GM19023 (cell line): ENCODE measurements at regions not wholly inside any gene's neighbourhood (a gene's known extent, or its start where the extent isn't known, plus 50 kb on each side); places are given as distances from the start of the nearest gene placed in this dataset.

ENCODE experiments used
- ATAC-seq: cut with Tn5 transposase; IDR thresholded peaks from one replicate; pipeline ENCODE4 v1.9.1; 2021; ENCODE audit warnings: mild to moderate bottlenecking, moderate library complexity; ENCODE audit not compliant: unreplicated experiment

DNA sequence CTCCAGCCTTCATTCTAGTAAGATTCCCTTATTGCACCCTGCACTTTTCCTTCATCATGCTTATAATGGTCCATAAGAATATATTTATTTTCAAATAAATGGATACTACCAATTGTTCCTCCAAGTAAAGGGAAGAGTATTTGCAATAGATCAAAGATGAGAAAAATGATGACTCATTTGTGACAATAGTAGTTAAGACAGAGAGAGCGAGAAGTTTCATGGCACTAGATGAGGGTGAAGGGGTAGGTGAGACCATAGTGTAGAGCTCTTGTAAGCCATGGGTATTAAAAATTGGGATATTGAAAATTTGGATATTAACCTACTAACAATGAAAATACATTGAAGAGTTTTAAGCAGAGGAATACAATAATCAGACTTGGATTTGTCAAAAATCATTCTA lies 404.6 kb downstream of the EFNA5 start:
- ATAC-seq, result no peak

DNA sequence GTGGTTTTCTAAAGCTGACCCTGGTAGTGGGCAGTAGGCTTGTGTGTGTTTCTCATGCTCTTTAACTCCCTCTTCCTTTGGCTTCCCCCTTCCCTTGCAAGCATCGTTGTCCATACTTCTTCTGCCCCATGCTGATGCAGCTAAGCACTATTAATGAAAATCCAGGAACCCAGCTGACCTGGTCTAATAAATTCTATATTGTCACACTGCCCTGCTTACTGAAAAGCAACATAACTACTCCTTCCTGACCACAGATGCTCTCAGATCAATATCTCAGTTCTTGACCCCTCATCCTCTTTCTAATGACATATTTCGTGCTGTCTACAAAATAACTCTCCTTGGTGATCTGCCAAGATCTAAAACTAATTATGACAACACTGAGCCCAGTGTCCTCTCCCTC lies 405.5 kb downstream of the EFNA5 start:
- no peak for ATAC-seq

DNA sequence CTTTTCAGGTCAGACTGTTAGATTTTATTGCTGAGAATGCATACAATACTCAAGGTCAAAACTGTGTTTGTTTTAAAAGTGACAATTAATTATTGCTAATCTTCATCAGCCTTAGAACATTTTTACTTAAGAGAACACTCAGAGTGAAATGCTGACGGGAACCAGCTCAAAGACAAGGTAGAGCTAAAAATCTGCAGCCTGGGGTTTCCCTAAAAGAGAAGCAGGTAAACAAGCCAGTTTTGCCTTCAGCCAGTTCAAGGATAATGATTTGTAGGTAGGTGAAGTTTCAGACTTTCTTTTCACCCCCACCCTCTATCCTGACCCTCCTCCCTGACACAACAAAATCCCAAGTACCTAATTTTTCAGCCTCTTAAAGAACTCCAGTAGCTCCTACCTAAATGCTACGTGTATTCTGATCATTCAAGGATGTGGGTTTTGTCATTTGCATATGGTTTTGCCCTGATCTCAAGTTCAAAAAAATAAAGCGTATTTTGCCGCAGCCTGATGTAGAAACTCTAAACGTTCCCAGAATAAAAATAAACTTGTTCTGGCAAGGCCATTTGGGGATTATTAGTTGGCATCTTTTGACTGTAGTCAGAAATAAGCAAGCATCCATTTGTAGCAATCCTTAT lies 407.2 kb downstream of the EFNA5 start:
- ATAC-seq, result peak; percentile 56

DNA sequence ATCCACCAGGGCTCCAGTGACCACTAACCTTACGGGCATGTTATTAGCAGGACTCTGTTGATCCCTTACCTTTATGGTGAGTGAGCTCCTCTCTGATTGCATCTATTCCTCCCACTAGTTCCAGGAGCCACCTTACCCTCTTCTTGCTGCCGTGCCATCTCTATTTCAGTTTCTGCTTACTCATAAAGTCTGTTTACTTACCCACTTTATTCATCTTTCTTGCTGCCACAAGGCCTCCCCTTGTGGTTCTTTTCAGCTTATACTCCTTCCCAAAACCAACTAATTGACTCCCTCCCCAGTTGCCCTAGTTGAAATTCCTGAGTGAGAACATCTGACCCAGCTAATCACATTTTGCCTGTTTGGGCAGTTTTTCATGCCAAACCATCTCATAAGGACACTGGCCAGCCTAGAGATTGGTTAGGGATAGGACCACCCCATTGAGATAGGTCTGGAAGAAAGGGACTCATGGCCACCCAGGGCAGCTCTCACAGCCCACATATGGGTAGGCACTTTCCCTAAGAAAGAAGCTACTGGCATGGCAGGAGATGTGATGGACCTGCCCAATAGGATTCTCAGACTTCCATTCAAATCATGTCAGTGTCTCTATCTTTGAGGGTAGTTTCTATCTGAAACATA lies 412.7 kb downstream of the EFNA5 start:
- no peak for ATAC-seq

DNA sequence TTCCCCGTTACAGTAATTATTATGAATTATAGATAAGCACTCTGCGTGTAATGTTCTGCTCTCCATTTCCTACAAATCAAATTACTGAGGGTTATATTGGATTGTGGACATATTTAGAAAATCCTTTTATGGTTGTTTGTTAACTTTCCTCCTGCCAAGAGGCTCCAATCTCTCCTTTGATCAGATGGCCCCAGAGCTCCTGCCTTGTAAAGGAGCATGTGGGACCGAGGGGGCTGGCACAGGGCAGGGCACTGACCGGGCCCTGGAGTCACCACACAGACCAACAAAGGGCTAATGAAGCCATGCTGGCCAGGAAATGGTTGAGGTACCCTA lies 415.9 kb downstream of the EFNA5 start:
- ATAC-seq, result no peak

DNA sequence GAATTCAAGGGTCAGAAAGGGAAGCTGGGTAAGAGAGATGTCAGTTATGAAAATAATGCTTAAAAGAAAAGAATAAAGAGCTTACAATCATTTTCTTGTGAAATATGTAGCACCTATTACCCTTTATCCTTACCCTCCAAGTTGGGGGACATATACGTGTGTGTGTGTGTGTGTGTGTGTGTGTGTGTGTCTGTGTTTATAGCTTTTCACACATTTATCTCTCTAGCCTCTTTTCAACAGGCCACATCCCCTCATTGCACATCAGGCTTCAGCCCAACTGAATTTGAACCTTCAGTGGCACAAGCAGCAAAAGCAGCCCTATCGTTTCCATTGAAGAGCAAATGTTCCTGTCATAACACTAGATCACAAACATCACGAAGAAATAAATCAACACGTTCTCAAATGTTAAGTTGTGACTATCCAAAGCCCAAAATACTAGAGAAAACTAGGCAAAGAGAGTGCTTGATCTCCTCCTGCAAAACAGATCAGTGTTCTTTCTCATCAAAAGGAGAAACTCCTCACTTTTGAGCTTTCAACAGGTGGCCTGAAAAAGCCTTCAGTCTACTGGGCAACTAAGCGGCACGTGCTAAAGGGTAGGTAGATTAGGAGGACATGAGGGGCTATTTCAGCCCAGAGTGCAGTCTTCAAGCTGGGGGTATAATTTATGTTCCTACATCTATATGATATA lies 416.4 kb downstream of the EFNA5 start:
- ATAC-seq, result no peak

DNA sequence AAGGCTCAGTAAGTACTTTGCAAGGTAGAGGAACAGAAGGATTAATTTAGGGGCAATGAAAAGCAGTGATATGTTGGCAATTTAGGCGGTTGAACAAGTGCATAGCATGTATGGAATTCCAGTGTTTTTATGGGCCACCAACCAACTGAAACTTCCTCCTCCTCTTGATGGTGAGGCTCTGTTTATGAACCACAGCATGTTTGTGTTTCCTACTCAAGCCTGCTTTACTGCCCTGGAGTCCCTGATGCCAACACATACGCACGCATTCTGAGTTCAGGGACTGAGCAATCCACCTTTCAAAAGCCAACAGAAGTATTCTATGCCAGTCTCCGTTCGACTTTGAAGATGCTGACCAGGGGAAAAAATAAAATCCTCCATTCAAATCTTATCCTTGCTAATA lies 417.5 kb downstream of the EFNA5 start:
- ATAC-seq, result no peak

DNA sequence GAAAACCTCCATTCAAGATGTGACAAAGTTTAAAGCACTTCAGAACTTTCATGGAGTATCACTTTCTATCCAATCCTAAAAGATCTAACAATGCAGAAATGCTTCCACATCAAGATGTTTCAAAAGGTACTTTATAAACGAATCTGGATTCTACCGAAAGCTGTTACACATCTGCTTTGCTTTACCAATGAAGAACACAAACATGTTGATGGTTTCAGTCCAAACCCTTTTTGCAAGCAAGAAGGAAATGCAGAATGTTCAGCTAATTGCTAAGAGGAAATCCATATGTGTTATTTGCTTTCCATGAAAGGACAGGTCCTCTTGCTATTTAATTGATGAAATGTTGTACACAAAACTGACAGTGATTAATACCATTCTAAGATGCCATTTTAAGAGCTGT lies 419.6 kb downstream of the EFNA5 start:
- ATAC-seq, result no peak

DNA sequence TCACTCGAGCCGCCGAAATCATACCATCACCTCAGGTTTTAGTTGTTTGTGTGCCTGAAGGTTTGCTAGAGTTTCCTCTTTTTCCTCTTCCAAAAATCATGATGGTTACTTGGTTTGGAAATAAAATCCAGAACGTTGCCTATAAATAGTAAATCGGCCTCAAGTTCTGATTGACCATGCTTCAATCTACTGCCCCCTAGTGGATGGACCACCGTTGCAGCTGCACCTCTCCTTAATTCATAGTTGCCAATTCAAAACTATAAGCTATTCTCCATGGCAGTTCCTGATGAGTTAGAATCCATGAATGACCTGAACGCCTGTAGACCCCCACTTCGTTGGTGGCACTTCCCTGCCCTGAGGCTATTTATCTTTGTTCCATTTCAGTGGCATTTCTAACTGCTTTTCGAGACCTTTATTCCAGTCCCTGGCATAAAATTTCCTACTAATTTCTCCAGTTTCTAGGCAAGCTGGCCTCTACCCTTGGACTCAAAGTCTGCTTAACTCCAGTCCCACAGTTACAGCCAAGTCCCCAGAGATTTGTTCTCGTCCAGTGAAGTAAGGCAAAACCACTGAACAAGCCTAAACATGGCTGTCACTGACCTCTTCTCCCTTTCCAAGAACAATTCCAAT lies 422.6 kb downstream of the EFNA5 start:
- ATAC-seq, result no peak

DNA sequence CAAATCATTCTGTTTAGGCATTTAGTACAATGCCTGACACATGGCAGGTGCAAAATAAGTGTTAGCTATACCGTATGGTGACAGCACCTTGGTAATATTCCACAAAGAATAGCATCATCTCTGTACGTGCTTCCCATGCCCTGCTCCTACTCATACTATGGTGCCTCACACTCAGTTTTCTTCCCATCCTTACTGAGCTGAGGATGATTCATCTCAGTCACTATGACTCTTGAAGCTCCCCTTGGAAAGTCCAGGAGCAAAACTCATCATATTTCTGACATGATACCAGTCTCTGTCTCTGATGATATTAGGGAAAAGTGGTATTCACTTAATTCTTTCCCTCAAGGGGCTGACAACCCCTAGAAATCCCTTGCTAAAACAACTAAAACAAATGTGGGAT lies 423.3 kb downstream of the EFNA5 start:
- ATAC-seq, result no peak

DNA sequence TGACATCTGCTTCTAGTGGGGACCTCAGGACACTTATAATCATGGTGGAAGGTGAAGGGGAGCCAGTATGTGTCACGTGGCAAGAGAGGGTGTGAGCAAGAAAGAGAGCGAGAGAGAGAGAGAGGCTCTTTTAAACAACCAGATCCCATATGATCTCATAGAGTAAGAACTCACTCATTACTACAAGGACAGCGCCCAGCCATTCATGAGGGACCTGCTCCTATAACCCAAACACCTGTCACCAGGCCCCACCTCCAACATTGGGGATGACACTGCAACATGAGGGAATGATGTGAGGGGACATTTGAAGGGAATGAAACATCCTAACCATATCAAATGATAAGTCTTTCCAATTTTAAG lies 427.5 kb downstream of the EFNA5 start:
- ATAC-seq, result no peak

DNA sequence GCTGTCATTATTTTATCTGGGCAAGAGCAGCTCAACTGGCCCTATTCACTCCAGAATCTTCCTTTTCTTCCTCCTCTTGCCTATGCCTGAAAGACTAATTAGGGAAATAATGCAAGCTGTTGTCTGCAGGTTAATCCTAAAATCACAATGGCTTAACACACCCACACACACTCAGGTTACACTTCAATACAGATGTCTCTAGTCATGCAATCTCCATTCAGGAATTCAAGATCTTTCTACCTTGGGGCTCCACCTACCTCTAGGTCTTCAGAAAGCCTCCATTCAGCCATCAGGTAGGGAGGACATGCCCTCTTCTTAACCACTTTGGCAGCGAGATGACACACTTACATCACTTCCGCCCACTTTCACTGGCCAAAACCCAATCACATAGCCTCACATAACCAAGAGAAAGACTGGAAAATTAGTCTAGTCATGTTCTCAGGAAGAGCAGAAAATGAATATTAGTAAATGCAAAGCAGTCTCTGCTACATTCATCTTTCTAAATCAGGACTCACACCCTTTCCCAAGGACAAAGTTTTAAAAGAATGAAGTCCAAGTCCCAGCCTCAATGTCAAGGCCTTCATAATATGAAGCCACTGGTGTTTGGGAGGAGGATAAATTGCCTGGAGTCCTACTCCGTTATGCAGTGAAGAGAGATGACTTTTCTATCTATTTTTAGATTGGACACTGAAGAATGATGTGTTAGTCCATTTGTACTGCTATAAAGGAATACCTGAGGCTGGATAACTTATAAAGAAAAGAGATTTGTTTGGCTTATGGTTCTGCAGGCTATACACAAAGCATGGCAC lies 428.1 kb downstream of the EFNA5 start:
- ATAC-seq, result no peak

DNA sequence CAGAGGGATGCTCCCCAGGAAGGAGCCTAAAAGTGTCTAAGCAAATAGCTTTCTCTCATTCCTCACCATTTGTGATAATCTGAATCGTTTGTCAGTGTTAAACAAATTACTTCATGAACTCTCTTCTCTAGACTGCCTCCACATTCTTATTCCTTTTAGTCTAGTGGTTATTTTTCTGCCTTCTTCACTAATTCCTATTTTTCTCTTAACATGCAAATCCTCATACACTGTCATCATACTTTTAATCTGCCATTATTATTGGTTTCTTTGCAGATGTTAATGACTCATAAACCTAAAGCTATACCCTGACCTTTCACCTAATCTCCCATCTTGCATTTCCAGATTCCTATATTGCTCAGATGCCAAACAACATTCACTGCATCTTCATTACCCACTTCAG lies 428.9 kb downstream of the EFNA5 start:
- ATAC-seq, result no peak

DNA sequence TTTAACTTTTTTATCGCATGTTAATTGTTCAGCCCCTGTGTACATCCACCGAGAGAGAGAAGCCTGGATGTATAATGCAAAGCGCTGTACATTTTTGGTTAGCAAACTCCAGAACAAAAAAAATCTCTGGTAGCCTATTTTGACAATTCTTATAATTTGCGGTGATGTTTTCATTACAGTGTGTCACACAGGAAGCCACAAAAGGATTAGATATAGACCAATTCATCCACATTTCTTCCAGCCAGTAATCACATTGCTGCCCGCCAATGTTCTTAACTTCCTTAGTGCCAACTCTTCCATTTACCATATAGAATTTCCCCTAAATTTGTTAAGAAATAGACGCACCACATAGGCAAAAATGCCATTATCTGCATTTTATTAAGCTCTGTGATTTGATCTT lies 435.6 kb downstream of the EFNA5 start:
- ATAC-seq, result no peak

DNA sequence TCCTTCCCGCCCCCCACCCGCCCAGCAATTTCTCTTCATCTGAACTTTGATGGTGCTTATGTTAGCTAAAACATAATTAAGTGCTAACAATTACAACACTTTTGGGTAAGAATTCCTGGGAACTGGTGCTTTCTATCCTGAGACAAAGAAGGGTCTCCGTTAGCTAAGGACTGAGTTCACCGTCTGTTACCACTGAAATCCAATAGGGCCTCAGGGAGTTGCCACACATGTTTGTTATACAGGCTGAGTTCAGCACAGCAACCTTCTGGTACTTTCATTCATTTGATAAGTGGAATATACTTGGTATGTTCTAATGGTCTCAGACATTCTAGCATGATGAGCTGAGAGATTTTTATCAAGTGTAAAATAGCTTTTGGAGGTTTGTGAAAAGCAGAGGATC lies 437.9 kb downstream of the EFNA5 start:
- no peak for ATAC-seq

DNA sequence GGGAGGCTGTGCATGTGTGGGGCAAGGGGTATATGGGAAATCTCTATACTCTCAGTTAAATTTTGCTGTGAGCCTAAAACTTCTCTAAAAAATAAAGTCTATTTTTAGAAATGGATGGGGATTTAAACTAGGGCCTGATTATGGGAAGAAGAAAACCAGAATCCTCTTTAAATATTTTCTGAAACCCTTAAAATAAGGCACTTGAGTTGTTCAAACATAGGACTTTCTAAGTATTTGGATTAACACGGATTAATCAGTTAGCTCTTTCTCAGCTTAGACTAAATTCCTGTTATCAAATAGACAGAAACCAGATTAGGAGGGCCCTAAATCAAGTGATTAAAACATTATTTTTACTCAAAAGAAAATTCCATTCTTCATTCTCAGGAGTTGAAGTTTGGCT lies 438.4 kb downstream of the EFNA5 start:
- no peak for ATAC-seq

DNA sequence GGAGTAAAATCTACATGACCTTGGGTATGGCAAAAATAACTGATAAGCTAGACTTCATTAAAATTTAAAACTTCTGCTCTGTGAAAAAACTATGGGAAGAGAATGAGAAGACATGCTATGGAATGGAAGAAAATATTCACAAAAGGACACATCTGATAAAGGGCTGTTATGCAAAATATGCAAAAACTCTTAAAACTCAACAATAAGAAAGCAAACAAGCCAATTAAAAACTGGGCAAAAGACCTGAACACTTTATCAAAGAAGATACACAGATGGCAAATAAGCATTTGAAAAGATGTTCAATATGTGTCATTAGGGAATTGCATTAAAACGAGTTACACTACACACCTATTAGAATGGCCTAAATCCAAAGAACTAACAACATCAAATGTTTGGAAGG lies 439.5 kb downstream of the EFNA5 start:
- no peak for ATAC-seq

DNA sequence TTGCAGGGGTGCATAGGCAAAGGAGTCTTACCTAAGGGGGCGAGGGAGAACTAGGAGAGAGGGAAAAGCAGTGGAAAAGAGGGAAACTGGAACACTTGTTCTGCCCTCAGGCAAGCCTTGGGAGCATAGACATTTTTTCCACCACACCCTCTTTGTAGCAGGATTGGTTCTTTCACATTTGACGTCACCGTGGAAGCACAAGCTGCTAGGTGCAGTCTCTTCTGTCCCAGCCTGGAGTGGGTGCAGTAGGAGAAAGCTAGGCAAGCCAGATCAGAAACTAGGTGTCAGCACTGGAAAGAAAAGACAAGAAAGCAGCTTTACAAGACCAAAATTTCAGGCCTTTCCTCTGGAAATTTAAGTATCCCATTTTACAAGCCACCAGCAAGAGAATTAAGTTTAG lies 440.4 kb downstream of the EFNA5 start:
- no peak for ATAC-seq

DNA sequence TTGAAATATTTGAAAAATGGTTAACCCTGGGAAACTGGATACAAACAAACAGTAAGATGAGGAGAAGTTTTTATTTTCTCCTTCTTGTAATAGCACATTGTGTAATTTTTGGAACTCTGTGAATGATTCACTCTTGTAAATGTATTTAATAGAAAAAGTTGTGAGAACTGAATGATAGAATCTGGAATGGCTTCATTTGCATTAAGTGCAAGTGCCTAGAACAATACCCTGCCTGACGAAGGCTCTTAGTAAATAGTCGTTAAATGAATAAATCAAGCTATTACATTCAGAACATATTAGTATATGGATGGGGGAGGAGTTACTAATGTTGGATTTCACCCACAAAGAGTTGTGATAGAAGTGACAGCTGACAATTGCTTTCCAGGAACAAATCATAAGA lies 442.5 kb downstream of the EFNA5 start:
- no peak for ATAC-seq

DNA sequence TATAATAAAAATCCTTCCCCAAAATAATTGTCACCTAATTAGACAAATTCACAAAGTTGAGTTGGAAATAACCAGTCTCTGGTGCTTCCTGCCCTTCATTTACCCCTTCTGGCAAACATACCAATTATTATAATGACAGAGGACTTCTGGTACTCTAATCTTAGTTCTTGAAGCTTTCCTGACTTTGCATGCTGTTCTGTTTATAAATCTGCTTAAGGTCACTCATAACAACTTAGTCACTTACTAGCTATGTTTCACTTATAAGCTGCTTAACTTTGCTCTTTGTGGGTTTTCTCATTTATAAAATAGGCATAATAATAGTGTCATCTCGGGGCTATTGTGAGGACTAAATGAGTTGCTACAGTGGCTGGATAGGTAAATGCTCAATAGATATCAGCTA lies 446.5 kb downstream of the EFNA5 start:
- ATAC-seq, result no peak

DNA sequence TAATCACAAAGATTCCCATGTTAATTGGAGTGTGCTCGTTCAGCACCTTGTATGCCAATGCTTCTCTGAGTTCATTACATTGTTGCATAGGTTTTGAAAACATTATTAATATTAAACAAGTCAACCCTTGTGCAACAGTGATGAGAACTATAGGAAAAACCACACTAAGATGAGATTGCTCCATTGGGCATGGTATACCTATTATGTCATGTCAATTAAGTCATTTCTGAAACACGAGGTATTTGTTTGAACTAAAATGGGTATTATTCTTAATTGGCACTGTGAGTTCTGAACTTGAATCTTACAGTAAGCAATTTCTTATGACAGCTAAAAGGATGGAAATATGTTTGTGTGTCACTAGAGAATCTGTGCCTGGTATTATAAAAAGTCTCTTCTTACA lies 447.7 kb downstream of the EFNA5 start:
- no peak for ATAC-seq

DNA sequence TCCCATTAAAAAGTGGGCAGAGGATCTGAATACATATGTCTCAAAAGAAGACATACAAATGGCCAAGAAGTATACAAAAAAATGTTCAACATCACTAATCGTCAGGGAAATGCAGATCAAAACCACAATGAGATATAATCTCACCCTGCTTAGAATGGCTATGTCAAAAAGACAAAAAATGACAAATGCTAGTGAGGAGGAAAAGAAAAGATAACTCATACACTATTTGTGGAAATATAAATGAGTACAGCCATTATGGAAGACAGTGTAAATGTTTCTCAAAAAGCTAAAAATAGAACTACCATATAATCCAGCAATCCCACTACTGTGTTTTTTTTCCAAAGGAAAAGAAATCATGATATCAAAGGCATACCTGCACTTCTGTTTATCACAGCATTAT lies 450.7 kb downstream of the EFNA5 start:
- no peak for ATAC-seq
